Hippocampal formation (tissue), 2 donors: ENCODE measurements at regions not wholly inside any gene's neighbourhood (a gene's known extent, or its start where the extent isn't known, plus 50 kb on each side); places are given as distances from the start of the nearest gene placed in this dataset.
"Not testable (repeated sequence)": the region's sequence is repeated elsewhere in the genome, so short reads cannot be mapped to it uniquely, and the experiment has no call there.

Experiments used
- DNase-seq, 2 donors: peaks; one replicate each; lab custom pipeline; 2025; lab: John Stamatoyannopoulos, UW

GRCh38 chr7:55743454-55743717 lies 119.2 kb downstream of the SEPTIN14 start:
- not testable (repeated sequence) for DNase-seq

GRCh38 chr7:55742651-55743453 lies 119.7 kb downstream of the SEPTIN14 start:
- DNase-seq: not testable (repeated sequence)

GRCh38 chr7:55741721-55742631 lies 120.6 kb downstream of the SEPTIN14 start:
- not testable (repeated sequence) for DNase-seq

- DNase-seq: not testable (repeated sequence)
These were observed 121.8 kb downstream of the SEPTIN14 start for GRCh38 chr7:55740633-55741250.

GRCh38 chr7:55740053-55740452 lies 122.5 kb downstream of the SEPTIN14 start:
- not testable (repeated sequence) for DNase-seq

GRCh38 chr7:55736641-55737221 lies 125.8 kb downstream of the SEPTIN14 start:
- DNase-seq: not testable (repeated sequence)

- DNase-seq: no peak
These were observed 129.1 kb downstream of the SEPTIN14 start for GRCh38 chr7:55733241-55734140.

GRCh38 chr7:55731931-55732330 lies 130.6 kb downstream of the SEPTIN14 start:
- DNase-seq: no peak

GRCh38 chr7:55730197-55730596 lies 132.4 kb downstream of the SEPTIN14 start:
- no peak for DNase-seq

- no peak for DNase-seq
These were observed 139.0 kb downstream of the SEPTIN14 start for GRCh38 chr7:55723621-55723941.

GRCh38 chr7:55722874-55723620 lies 139.5 kb downstream of the SEPTIN14 start:
- not testable (repeated sequence) for DNase-seq

- not testable (repeated sequence) for DNase-seq
These were observed 141.5 kb downstream of the SEPTIN14 start for GRCh38 chr7:55721004-55721403.

- not testable (repeated sequence) for DNase-seq
These were observed 143.1 kb upstream of the VOPP1 start for GRCh38 chr7:55715247-55715867.

GRCh38 chr7:55714370-55714769 lies 142.1 kb upstream of the VOPP1 start:
- not testable (repeated sequence) for DNase-seq

- DNase-seq: not testable (repeated sequence)
These were observed 138.0 kb upstream of the VOPP1 start for GRCh38 chr7:55710312-55710711.

- not testable (repeated sequence) for DNase-seq
These were observed 135.7 kb upstream of the VOPP1 start for GRCh38 chr7:55708028-55708427.

GRCh38 chr7:55707410-55707809 lies 135.1 kb upstream of the VOPP1 start:
- not testable (repeated sequence) for DNase-seq

- DNase-seq: not testable (repeated sequence)
These were observed 134.3 kb upstream of the VOPP1 start for GRCh38 chr7:55706451-55707195.
